HG03159 (cell line): ENCODE measurements at regions not wholly inside any gene's neighbourhood (a gene's known extent, or its start where the extent isn't known, plus 50 kb on each side); places are given as distances from the start of the nearest gene placed in this dataset.

Experiments
- ATAC-seq: cut with Tn5 transposase; IDR thresholded peaks from one replicate; pipeline ENCODE4 v1.9.1; 2021; ENCODE audit warnings: mild to moderate bottlenecking, moderate library complexity; ENCODE audit not compliant: unreplicated experiment

DNA sequence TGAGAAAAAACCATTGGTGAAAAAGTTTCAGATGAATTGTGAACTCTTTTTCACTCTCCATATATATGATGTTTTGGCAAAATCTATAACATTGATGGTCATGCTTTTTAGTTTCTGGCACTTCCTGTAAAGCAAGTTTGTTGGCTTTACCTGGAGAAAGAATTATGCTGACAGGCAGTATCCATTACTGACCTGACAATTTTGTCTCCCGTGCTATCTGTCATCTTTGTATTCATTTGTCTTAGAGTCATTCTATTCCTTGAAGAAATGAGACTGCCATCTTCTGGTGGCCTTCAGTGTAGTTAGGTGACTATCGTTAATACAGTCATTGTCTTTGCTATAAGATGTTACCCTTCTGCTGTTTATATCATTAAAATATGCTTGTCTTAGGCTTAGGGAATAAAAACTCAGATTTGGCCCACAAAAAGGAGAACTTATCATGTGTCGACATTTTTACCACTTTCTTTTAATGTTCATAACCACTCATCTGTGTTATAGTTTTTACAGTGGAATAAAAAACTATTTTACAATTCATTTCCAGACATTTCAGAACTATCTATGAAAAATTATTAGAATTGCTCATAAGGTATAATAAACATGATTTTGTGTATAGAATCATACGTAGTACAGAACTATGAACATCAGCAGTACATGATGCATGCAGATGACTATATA, 707.0 kb downstream of the EPM2A start:
- peak; percentile 93 for ATAC-seq

- no peak for ATAC-seq
Observed at GRCh38 chr6:145031001-145031400, 704.3 kb downstream of the EPM2A start.

GRCh38 chr6:145031962-145032361, 703.4 kb downstream of the EPM2A start:
- no peak for ATAC-seq

DNA sequence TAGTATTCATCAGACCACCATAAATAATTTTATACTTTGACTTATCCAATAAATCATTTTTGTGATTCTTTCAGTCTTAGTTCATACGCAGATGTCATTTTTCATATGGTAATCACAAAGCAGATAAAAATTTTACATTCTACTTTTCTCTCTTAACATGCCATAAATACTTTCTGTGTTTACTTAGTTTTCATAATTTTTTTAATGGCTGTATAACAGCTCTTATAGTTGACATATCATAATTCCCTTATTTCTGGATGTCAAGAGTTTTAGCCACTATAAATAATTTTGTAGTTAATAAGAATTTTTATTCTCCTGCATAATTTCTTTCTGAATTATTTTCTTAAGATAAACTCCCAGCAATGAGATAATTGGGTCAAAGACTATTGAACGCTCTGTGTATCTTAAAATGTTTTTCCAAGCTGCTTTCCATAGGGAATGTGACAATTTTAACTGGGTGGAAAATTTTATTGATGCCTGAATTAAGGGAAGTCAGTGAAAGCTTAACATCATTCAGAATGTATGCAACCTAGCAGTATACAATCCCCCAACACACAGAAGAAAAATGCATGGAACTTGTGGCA, 702.7 kb downstream of the EPM2A start:
- ATAC-seq = no peak

GRCh38 chr6:145034664-145035063, 700.7 kb downstream of the EPM2A start:
- no peak for ATAC-seq

GRCh38 chr6:145036236-145036635, 699.1 kb downstream of the EPM2A start:
- no peak for ATAC-seq

DNA sequence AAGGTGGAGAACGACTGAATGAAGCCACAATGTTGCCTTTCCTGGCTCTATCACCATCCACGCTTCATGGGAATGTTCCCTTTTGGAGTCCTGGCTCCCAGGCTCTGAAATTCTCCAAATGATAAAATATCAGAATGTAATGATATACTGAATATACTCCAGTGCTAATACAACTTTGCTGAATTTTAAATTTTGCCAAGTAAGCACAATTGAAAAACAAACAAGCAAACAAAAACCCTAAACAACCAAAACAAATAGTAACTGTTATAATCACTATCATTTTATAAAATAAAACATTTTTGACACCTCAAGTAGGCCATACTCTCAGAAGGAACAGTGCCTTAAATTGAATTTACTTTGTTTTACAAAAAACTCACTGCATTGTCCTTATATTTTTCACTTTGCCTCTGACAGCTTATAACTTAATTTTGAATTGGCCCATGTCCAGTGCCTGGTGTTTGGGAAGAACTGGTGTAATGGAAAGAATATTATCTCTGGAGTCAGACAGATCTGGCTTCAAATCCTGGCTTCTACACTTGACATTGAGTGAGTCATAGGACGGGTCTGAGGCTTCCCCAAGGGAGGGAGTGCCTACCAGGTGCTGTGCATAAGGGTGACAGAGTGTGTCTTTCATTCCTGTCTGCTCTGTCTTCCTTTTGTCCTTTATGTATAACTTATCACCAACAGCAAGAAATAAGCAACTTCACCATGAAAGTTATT, 698.3 kb downstream of the EPM2A start:
- no peak for ATAC-seq

GRCh38 chr6:145042559-145042958, 692.8 kb downstream of the EPM2A start:
- ATAC-seq = no peak

GRCh38 chr6:145043926-145044500, 691.3 kb downstream of the EPM2A start:
- ATAC-seq = no peak

DNA sequence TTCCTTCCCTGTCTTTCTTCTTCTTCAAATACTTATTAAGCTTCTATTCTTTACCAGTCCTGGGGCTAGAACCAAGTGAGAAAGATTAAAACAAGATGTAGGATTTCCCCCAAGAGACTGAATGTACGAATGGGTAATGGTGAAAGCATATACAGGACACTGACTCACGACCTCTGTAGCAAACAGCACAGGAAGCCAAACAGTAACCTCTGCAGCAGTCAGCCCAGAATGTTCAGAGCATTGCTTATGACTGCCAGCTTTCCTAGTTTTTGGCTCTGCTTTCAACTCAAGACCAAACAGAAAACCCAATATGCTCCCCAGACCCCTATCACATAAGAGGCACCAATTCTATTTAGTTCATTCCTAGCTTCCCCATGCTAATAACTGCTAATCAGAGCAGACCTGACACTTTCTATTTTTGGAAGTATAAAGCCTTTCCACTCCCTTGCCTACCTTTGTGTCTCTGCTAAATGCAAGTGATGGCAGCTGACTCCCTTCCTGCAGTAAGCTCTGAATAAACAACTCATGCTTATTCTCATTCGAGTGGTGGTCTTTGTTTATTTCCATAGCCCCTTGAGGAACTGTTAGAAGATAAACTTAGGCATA, 690.6 kb downstream of the EPM2A start:
- no peak for ATAC-seq

DNA sequence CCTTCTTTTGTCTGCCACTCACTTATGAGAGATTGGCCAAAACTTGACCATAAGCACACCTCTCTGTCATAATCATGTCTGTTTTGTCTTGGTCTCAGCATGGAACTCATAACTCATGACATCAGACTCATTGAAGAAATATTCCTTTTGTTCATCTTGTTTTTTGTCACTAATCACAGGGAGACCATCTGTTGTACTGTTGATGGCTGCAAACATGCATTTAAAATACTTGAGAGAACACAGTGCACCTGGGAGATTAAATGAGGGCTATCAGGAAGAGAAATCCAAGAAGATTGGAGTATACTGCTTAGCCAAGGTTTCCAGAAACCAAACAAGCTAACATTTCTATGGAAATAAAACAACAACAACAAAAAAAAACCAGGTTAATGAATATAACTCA, 689.7 kb downstream of the EPM2A start:
- ATAC-seq = no peak

DNA sequence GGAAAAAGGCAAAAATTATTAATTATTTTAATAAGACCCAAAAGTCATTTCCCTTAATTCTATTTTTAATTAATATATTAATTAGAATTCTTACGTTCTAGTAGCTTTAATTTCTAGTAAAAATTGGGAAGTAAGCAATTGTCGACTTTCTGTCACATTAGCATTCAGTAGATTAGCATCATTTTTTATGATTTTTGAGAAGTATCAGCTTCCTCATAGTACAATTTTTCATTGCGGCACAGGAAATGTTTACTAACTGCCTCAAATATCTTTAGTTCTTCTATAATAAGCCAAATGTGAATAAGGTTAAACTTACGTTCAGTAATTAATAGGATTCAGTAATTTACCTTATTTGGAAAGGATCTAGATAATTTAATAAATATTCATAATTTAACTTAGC, 687.4 kb downstream of the EPM2A start:
- no peak for ATAC-seq

- ATAC-seq = no peak
Observed at GRCh38 chr6:145051661-145052060, 683.7 kb downstream of the EPM2A start.

DNA sequence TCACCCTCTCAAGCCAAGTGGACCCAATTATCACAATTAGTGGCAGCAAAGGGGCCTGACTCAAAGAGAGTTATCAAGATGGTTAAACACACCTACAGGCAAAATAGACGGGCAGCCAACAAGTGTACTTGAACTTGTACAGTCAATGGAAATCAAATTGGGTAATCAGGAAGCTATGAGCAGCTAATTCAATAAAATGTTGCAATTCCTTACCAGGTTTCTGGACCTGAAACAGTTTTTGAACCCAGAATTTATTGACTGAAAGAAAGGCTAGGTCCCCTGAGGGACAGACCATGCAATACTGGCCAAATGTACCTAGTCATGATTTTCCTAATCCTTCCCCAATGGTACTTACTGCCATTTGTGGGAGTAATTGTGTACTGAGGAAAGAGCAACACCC, 679.8 kb downstream of the EPM2A start:
- ATAC-seq = no peak

GRCh38 chr6:145060714-145061113, 674.6 kb downstream of the EPM2A start:
- no peak for ATAC-seq

GRCh38 chr6:145063091-145063490, 672.2 kb downstream of the EPM2A start:
- no peak for ATAC-seq

DNA sequence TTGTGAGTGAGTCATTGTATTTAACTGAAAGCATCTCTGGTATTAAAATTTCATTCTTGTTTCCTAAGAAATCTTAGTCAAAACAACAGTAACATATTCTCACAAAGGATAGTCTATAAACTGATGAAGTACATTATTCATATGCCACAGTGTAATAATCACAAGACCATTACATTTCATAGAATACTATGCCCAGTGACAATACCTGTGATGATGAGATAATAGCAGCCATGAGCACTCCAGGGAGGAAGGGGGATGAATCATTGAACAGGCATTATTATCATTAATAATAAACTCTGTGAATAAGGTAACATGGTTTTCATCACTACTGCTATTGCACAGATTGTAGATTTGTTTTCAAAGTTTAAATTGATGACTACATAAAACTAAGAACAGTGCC, 667.9 kb downstream of the EPM2A start:
- no peak for ATAC-seq

- ATAC-seq = no peak
Observed at GRCh38 chr6:145068577-145068976, 666.7 kb downstream of the EPM2A start.

DNA sequence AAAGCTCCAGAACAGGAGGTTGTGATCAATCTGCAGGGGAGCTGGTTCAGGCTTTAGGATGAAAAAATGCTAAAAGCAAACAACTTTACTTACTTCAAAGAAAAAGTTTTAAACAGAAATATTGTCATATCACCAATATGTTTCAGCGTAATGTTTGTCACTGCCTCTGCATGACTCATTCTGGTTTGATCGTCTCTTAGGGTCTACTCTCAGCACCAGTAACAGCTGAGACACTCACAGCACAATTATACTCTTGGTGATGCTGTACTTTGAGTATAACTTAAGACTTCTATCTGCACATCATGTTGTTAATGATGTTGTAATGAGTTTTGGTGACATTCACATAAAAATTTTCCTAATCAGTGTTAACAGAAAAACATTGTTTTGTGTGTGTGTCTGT, 665.4 kb downstream of the EPM2A start:
- no peak for ATAC-seq

GRCh38 chr6:145070791-145071190, 664.5 kb downstream of the EPM2A start:
- ATAC-seq = no peak

DNA sequence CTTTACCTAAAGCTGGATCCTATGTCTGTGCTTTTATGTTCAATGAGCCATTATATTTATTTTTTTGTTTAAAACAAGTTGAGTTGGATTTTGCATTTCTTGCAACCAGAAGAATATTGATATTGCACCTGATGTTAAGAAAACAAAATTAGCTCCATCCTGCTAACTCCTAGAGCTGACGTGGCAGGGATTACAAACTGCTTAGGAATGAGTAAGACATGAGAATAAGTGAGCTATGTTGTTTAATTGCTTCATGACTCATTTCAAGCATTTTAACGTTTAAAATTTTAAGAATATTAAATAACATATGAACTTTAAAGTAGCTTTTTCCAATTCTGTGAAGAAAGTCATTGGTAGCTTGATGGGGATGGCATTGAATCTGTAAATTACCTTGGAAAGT, 663.5 kb downstream of the EPM2A start:
- ATAC-seq = no peak

GRCh38 chr6:145073811-145074210, 661.5 kb downstream of the EPM2A start:
- no peak for ATAC-seq
